H1 (cell line): ENCODE measurements at regions not wholly inside any gene's neighbourhood (a gene's known extent, or its start where the extent isn't known, plus 50 kb on each side); places are given as distances from the start of the nearest gene placed in this dataset.

Source experiments
- BACH1 ChIP-seq: IDR thresholded peaks from 2 replicates; pipeline ENCODE4 v1.6.1; 2012; ENCODE audit warnings: low read length, improper control_type of control experiment
- CTCF ChIP-seq, 3 experiments: IDR thresholded peaks; 1 replicate in 2 of 3; 2 replicates in 1 of 3; pipeline versions ENCODE4 v1.5.1 to v1.6.1; 2011; ENCODE audit warnings: low read length in 3 of 3, mild to moderate bottlenecking in 3 of 3, inconsistent platforms in 2 of 3, low read depth in 1 of 3, moderate library complexity in 1 of 3; ENCODE audit not compliant: insufficient read depth in 1 of 3; ENCODE audit errors: control extremely low read depth in 1 of 3
- EP300 ChIP-seq, 2 experiments: IDR thresholded peaks; 1 replicate in 1 of 2; 2 replicates in 1 of 2; pipeline ENCODE4 v1.6.1; 2011 to 2012; ENCODE audit warnings: low read depth in 2 of 2, low read length in 2 of 2, mild to moderate bottlenecking in 2 of 2, borderline replicate concordance in 1 of 2, inconsistent platforms in 1 of 2, moderate library complexity in 1 of 2
- JUND ChIP-seq: IDR thresholded peaks from 2 replicates; pipeline ENCODE4 v1.6.1; 2011; ENCODE audit warnings: mild to moderate bottlenecking, improper control_type of control experiment, low read length
- MAX ChIP-seq: IDR thresholded peaks from 2 replicates; pipeline ENCODE4 v1.6.1; 2012; ENCODE audit warnings: inconsistent platforms
- SP2 ChIP-seq: IDR thresholded peaks from 2 replicates; pipeline ENCODE4 v1.6.1; 2012; ENCODE audit warnings: mild to moderate bottlenecking, low read length, inconsistent platforms
- SP4 ChIP-seq: IDR thresholded peaks from 2 replicates; pipeline ENCODE4 v1.6.1; 2012; ENCODE audit warnings: low read length, inconsistent platforms
- USF2 ChIP-seq: IDR thresholded peaks from 2 replicates; pipeline ENCODE4 v1.6.1; 2011; ENCODE audit warnings: low read length, improper control_type of control experiment
- YY1 ChIP-seq: IDR thresholded peaks from 2 replicates; pipeline ENCODE4 v1.6.1; 2011; ENCODE audit warnings: low read depth, mild to moderate bottlenecking, low read length

GRCh38 chr14:56891226-56891625 lies 80.9 kb upstream of the OTX2 start:
- no peak for TF ChIP-seq JUND
- TF ChIP-seq USF2, result no peak
- TF ChIP-seq SP4, result no peak
- TF ChIP-seq EP300 (IDR thresholded peaks at IDR 0.05; ENCODE audit: borderline replicate concordance in 1 of 2, low read depth in 2 of 2, low read length in 2 of 2), result no peak
- no peak for TF ChIP-seq BACH1
- TF ChIP-seq SP2, result no peak
- no peak for TF ChIP-seq YY1
- TF ChIP-seq CTCF (IDR thresholded peaks at IDR 0.05; ENCODE audit: control extremely low read depth in 1 of 3, insufficient read depth in 1 of 3, low read depth in 1 of 3, low read length in 3 of 3), result no peak
- TF ChIP-seq MAX, result no peak
